Activated CD4-positive, alpha-beta T cell treated with anti-CD3 and anti-CD28 coated beads, Interleukin-2, Interleukin-4, amounts not matched to agents 100 ng/mL and 50 ng/mL, durations not matched to agents 16 hours and 8 hours (primary cell): ENCODE measurements at regions not wholly inside any gene's neighbourhood (a gene's known extent, or its start where the extent isn't known, plus 50 kb on each side); places are given as distances from the start of the nearest gene placed in this dataset.
"Not testable (repeated sequence)": the region's sequence is repeated elsewhere in the genome, so short reads cannot be mapped to it uniquely, and the experiment has no call there.

Experiments
- DNase-seq: peaks from one replicate; pipeline ENCODE4 v3.0.0-alpha.2; 2020; ENCODE audit warnings: low spot score

DNA sequence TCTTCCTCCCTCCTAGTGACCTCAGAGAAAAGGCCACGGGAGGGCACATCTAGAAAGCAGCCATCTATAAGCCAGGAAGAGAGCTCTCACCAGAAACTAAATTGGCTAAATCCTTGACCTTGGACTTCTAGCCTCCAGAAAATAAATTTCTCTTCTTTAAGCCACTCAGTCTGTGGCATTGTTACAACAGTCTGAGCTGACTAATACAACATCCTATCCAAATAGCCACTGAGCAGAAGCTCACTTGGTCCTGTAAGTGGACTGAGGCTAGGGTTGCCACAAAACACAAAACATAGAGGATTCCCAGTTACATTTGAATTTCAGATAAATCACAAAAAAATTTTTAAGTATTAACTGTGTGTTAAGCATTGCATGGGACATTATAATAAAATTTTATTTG, 383.4 kb downstream of the MLLT3 start:
- DNase-seq = no peak

DNA sequence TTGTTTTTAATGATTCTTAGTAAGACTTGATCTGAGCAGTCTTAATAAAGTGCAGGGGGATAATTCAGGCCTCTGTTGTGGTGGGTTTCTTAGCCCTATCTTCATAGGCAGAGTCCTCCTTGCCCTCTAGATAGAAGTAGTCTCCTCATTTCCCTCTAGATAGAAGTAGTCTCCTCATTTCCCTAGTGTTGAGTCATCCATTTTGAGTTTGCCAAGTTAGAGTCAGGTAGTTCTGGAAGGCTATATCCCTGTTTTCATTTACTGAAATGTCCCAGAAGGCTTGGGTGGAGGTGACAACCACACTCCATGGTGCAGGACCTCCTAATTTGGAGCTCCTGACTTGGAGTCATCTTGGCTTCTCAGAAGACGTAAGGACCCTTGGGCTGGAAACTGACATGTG, 384.6 kb downstream of the MLLT3 start:
- no peak for DNase-seq

DNA sequence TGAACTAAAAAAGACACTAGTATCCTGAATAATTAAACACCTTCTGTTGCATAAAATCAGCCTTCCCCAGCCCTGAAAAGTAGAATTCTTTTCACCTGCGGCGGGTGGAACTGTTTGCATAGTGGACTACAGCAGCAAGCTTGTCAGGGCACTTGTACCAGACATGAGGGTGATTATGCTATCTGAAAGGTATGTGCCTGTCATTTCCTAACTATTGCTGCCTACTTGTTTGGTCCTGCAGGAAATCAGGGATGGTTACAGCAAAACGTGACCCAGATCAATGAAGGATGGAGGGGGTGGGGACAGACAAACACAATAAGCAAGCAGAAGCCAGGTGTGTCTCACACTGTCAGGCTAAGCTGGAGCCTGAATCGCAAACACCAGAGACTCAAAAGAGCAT, 385.6 kb downstream of the MLLT3 start:
- DNase-seq = no peak

DNA sequence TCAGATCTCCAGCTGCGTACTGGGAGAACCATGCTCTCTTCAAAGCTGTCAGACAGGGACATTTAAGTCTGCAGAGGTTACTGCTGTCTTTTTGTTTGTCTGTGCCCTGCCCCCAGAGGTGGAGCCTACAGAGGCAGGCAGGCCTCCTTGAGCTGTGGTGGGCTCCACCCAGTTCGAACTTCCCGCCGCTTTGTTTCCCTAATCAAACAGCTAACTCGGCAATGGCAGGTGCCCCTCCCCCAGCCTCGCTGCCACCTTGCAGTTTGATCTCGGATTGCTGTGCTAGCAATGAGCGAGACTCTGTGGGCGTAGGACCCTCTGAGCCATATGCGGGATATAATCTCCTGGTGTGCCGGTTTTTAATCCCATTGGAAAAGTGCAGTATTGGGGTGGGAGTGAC, 387.1 kb downstream of the MLLT3 start:
- not testable (repeated sequence) for DNase-seq

DNA sequence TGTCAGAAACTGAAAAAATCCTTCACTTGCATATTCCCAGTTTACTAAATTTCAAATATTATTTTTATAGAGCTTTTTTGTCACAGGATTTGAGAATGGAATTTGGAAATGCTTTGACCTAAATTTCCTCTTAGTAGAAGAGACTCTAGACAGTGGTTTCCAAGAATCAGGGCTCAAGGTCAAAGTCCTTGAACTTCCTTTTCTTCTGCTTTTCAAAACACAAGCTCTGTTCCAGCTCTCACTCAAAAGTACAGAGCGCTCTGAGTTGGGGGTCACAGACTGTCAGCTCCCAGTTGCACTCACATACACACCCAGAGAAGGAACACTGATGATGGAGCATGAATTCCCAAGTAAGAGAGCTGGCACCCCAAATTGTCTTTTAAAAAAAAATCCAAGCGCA, 394.2 kb downstream of the MLLT3 start:
- no peak for DNase-seq

DNA sequence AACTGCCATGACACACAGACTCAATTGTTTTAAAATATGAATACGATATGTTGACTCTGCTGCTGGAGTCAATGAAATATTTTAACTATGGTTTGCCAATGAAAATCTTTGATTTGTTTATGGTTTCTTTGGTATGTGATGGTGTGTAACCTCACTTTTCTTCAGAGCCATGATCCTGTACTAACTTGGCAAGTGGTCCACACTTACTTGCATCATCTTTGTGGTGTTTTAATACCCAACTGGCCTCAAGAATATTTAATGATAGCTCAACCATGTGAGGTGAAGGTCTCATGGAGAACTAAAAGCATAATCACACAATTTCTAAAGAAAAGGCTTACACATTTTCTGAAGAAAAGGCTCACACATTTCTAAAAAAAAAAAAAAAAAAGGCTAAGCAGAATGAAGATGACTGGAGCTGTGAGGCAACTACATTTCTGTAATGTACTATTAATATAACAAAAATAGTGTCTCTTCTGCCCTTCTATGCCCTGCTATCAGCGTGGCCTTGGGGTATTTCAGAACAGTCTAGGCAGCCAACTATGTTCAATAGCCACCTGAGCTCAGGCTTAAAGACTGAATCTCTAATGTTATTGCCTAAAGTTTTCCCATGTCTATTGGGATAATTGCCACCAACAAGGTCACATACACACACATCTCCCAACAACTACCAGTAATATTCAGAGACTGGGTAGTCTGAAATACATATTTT, 395.0 kb downstream of the MLLT3 start:
- DNase-seq = no peak

DNA sequence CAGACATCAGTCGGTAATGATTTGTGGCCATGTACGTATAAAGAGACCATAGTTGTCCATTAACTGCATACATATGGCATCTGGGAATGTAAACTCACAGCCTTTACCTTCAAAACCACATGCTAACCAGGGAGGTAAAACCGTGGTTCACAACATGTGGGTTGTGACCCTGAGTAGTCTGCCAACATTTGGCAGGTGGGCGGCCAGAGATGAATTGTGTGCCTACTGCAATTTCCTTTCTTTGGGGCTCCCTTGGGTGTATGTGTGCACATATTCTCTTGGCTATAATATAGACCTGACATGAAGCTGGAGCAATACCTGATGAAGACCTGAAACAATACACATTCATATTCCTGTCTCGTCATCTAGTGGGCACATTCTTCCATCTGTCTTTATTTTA, 396.0 kb downstream of the MLLT3 start:
- DNase-seq = no peak

DNA sequence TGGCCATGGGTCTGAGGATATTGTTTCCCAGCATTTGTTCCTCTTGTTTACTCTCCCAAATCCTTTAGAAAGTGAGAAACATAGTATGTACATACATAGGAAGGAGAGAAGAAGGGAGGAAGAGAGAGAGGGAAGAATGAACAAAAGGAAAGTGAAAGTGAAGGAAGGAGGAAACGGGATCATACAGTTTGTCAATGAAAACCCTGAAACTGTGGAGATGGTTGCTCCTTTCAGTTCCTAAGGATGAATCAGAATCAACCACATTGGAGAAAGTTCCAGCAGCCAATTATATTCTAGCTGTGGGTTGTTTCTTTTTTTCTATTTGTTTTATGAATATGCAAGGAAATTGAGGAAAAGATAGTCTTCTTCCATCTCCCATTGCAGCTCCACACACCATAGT, 396.5 kb downstream of the MLLT3 start:
- DNase-seq = no peak

DNA sequence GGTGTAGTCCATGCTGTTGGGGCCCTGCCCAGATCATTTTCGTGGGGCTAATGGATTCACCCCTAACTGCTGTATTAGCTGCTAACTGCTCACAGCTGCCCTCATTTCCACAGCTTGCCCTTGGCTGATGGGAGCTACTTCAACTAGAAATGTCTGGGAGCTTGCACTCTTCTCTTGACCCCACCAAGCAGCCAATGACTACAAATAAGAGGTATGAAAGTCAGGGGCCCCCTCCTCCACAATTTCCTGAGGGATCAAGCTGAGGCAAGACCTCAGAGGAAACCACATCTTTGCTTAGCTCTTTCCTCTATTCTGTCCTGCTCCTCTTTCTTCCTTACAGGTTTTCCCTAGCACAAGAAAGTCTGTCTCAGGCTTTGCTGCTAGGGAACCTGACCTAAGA, 397.5 kb downstream of the MLLT3 start:
- DNase-seq = no peak

DNA sequence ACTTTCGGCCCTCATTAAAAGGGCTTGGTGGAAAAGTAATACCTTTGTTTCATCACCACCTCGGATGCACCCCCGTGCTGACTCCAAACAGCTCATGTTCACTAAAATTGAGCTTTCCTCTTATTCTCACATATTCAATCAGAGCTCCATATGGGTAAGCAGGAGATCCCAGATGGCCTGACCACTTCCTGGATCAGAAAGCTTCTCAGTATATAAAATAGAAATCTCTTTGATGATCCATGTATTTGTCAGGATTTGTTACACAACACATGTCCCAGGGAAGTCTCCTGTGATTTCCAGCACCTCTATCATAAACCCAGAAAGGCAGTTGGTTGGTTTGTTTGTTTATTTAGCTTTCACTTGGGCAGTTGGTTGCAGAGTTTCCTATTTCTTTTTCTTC, 402.0 kb downstream of the MLLT3 start:
- DNase-seq = no peak

DNA sequence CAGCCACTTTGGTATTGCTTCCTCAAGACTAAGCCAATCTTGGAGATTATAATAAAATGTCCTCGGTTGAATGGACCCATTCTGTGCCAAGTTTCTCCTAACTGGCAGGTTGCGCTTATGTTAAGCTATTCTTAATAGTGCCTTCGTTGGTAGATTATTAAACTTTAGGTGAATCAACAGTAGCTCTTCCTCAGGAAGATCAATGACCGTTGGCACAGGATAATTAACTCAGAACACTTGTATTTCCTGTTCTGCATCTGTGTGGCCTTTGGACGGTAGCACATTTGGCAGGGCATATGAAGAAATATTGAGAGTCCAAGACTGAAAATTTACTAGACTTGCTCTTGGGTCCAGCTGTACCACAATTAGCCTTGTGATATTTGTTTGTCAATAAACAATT, 402.9 kb downstream of the MLLT3 start:
- DNase-seq = no peak

DNA sequence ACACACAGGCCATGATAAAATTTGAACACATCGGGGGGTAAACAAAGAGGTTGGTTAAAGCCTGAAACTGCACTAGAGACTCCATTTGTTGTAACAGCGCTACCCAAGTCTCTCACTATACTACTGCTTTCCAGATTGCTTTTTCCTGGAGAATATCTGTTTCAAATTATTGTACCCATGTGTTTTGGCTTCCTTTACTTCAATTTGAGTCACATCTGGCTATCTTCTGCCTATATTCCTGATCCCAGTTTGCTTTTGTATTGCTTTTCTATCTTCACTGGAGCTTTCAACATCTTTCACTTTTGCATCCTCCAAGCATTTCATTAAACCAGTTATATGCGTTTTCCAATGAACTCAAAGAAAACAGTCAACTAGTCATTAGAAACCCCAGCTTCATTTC, 404.7 kb downstream of the MLLT3 start:
- no peak for DNase-seq

DNA sequence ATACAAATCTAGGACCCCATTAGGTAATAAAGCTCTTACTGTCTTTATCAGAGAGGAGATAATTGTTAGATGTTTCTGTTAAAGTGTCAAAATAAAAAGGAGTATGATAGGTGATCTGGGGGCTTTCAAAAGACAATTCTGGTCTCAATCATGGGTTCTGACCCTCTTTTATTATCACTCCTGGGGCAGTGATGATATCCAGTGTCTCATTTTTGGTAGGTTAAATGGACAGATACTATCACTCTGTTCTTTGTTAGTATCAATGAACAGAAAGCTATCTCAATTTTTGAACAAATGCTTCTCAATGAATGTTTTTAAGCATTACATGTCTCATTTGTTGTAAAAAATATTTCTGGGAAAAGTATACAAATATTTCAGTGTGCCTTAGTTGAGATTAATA, 405.9 kb downstream of the MLLT3 start:
- no peak for DNase-seq

DNA sequence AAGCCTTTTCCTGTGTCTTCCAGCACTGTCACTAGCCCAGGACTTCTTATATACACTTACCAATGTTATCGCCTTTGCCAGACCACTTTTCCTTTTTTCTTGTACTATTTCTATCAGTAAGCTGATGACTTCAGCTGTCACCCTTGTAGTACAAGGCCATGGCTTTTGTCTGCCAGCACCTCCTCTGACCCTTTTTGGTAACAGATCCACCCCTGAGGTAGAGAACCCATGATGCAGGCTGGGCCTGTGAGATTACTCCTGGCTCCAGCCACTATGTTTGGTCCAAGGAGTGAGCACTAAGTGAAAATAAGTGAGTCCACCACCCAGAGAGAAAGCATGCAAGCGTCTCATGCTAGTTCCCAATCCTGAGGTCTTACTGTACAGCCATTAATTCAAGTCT, 406.7 kb downstream of the MLLT3 start:
- no peak for DNase-seq

DNA sequence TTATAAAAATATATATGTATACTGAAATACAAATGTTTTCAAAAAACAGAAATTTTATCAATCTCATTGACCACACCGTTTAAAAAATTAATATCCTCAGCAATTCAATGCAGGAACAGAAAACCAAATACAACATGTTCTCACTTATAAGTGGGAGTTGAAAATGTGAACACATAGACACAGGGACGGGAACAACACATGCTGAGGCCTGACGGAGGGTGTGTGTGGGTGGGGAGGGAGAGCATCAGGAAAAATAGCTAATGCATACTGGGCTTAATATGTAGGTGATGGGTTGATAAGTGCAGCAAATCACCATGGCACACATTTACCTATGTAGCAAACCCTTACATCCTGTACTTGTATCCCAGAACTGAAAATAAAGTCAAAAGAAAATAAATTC, 409.5 kb downstream of the MLLT3 start:
- no peak for DNase-seq

DNA sequence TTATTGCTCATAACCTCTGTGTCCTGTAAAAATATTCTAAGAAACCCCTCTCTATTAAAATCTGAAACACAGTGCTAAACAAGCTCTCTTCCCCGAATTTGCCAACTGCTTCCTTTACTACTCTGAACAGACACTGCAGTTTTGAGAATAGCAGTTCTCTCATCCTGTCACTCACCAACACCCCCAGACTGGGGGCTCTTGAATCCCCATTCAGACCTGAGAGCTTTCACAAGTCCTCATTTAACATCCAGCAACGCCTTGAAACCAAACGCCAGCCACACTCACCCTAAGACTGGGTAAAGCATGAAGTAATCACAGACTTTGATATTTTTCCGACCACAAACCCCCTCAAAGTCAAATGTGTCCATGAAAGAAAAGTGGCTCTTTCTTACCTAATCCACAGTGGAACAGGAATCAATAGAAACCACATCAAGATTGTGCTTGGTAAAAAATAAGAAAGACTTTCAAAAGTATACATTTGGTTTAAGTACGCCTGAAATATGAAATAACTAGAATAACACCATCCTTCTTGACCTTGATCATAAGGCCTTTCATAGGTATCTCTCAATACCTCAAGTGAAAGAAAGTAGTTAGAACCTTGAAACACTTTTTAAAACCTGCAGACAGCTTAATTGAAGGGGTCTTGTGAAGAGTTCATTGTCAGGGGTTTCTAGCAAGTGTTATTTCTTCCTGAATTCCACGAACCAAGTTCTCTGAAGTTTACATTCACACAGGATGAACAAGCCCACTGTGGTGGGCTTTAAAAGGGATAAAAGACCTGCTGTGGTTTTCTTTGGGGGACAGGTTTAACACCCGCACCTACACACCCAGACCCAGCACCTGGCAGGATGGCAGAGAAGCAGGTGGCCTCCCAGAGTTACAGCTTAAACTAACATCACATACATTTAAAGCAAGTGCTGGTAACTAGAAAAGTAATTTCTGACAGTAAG, 412.6 kb downstream of the MLLT3 start:
- peak; percentile 84 for DNase-seq

DNA sequence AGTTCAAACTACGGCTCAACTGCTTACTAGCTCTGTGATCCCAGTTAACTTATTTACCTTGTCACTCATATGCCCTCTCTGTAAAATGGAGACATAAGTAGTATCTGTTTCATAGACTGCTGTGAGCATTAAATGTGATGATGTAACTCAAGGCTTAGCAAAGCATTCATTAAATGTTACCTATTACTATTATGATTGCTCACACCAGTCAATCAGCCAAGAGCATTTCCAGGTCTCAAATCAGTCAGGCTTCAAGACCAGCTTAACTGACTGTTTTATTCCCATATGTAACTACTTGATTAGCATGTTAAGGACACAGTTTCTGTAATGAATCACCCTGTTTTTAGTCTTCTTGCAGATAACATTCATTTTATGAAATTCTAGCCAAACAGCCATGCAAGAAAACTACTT, 413.3 kb downstream of the MLLT3 start:
- peak; percentile 79 for DNase-seq

DNA sequence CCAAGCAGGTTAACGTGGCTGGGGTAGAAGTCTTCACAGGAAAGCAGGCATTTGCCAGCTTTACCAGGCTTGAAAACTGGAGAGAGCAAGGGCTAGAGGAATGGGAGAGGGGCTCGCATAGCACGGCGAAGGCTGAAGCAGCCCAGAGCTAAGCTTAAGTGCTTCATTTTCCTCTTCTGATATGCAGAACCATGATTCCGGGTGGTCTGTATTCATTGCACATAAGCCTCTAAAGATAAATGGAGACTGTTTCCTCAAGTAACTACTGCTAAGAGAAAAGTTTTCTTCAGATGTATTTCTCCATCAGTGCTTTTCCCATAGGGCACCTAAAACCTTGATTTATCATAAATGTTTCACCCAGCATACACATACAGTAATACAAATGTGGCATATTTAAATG, 414.1 kb downstream of the MLLT3 start:
- DNase-seq = no peak

DNA sequence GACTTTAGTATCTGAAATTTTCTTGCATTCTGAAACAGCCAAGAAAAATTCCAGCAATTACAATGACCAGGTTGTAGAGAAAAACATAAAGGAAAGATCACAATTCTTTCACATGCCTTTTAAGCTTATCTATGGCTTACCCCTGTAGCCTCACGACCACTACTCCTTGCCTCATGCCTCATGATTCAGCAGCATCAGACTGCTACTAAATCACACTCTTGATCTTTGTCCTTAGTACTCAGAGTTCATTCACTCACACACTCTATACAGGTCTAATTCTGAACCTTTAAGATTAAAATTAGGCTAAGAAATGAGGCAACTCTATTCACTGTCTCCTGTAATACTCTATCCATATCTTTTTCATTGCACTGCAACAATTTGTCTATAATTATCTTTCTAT, 415.1 kb downstream of the MLLT3 start:
- DNase-seq = no peak

DNA sequence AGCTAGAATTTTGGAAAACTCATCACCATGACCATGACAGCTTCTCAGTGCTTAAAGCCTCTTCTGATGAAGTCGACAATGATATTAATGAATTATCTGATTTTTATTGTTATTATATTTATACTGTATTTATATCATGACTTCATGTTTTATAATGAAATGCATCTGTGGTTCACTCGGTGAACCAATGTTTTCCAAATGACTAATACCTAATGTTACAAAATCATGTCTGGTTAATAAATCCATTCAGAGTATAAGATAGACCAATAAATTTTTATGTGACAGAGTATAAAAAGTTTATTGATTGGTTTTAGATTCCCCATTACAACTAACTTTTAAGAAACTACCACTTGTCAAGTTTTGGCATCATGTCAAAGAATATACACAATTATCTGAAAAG, 416.5 kb downstream of the MLLT3 start:
- DNase-seq = no peak

DNA sequence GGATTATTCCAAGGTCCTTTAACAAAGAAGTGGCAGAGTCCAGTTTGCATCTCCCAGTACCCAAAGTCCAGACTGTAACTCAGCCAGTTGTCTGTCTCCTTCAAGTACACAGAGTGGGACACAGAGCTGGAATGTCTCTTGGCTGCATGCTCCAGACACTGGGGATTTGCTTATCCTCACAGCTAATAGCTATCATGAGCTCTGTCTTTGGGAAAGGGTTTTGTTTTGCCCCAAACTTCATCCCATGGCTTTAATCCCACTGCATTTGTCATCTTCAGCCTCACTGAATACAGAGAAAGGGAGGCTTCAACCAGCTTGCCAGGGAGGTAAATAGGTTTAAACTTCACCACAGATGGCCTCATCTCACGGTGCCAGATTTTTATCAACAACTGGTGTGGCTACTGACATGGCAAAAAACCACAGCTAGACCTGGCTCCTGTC, 412.2 kb upstream of the SLC24A2 start:
- no peak for DNase-seq

DNA sequence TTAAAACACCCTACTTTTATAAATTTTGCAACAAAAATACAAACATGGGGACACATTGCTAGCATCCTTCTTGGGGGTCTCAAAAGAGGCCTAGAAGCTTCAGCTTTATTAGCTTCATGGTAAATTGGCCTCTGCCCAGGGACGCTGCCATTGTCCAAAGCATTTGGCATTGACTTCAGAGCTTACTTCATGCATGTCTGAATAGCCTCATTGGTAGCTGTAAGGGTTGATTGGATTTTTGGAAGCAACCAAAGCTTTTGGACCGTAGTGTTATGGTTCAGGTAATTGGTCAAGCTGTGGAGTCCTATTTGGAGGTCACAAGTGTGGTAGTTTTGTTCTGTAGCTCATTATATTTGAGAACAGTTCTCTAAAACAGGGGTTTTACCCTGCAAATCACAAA, 411.7 kb upstream of the SLC24A2 start:
- no peak for DNase-seq

DNA sequence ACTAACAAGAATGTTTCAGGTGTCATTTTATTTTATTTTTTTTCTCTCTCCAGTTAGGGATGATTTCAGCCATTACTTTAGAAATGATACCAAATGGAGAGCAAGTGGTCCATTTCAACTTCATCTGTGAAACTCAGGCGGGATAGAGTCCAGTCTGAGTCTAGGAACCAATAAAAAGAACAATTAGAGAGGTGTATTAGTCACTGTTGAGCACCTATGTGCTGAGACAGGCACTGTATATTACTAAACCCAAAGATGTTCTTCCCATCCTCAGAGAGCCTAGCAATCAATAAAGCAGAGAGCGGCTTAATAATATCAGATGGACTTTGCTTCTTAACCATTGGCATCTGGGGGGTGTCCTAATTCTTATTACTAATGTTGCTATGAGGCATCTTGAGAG, 410.3 kb upstream of the SLC24A2 start:
- DNase-seq = no peak
